H1 (cell line): ENCODE measurements at regions not wholly inside any gene's neighbourhood (a gene's known extent, or its start where the extent isn't known, plus 50 kb on each side); places are given as distances from the start of the nearest gene placed in this dataset.
A peak's percentile ranks its signal among the peaks of the same experiment; 100 is the strongest.

Experiments
- CTCF ChIA-PET: fragments of 300-600 bp; sonication (Branson Sonifier 250); formaldehyde crosslinking; loops from one replicate; lab custom pipeline; 2021; ENCODE audit not compliant: partially characterized antibody; lab: Charles Lee
- POLR2A ChIA-PET: fragments of 300-600 bp; sonication (Branson Sonifier 250); formaldehyde crosslinking; loops from one replicate; lab custom pipeline; 2021; ENCODE audit warnings: inconsistent platforms; ENCODE audit not compliant: partially characterized antibody; lab: Charles Lee
- DNase-seq, 2 experiments: peaks; one replicate each; pipeline versions ENCODE4 v3.0.0 to v3.0.0-alpha.2; 2010 to 2022; ENCODE audit warnings: low spot score in 2 of 2, low read depth in 1 of 2, mixed read lengths in 1 of 2
- FAIRE-seq: peaks from 2 replicates; lab custom pipeline; 2011; peaks lifted over from hg19 to GRCh38; lab: Jason Lieb, UNC
- H2AFZ ChIP-seq: 2 replicates; pipeline ENCODE4 v1.8.1; 2012; ENCODE audit warnings: low read length, inconsistent platforms
- H2AK5ac ChIP-seq: 2 replicates; pipeline ENCODE4 v1.6.1; 2013; ENCODE audit warnings: low read depth, low read length
- H2BK120ac ChIP-seq: replicated peaks from 2 replicates; pipeline ENCODE3; 2013; ENCODE audit warnings: low read depth, low read length, inconsistent platforms
- H2BK12ac ChIP-seq: 2 replicates; pipeline ENCODE4 v1.6.1; 2013; ENCODE audit warnings: low read depth, low read length
- H2BK15ac ChIP-seq: 2 replicates; pipeline ENCODE4 v1.6.1; 2013; ENCODE audit warnings: low read length
- H2BK20ac ChIP-seq: 2 replicates; pipeline ENCODE4 v1.6.1; 2013; ENCODE audit warnings: low read length
- H2BK5ac ChIP-seq: 2 replicates; pipeline ENCODE4 v1.6.1; 2013; ENCODE audit warnings: low read depth, low read length
- H3K14ac ChIP-seq: 2 replicates; pipeline ENCODE4 v1.6.1; 2013; ENCODE audit warnings: inconsistent platforms; ENCODE audit not compliant: insufficient read length
- H3K18ac ChIP-seq: 2 replicates; pipeline ENCODE4 v1.6.1; 2013; ENCODE audit warnings: low read length; ENCODE audit errors: extremely low read depth
- H3K23ac ChIP-seq: 2 replicates; pipeline ENCODE4 v1.6.1; 2013; ENCODE audit warnings: inconsistent platforms; ENCODE audit not compliant: insufficient read length
- H3K23me2 ChIP-seq: 2 replicates; pipeline ENCODE4 v1.6.1; 2013; ENCODE audit warnings: low read depth, low read length
- H3K27ac ChIP-seq: 2 replicates; pipeline ENCODE4 v1.6.1; 2011; ENCODE audit warnings: low read depth, low read length, inconsistent platforms
- H3K27me3 ChIP-seq, 4 experiments: replicated peaks in 1 of 4; 1 replicate in 1 of 4; 2 replicates in 3 of 4; pipeline versions ENCODE4 v1.6.1 to v1.8.1; 2011 to 2013; ENCODE audit warnings: low read length in 3 of 4, mild to moderate bottlenecking in 3 of 4, inconsistent platforms in 2 of 4, mixed read lengths in 2 of 4, moderate library complexity in 1 of 4; ENCODE audit not compliant: control insufficient read depth in 3 of 4, insufficient read depth in 3 of 4; ENCODE audit errors: extremely low read depth in 1 of 4
- H3K36me3 ChIP-seq, 4 experiments: 2 replicates each; pipeline versions ENCODE4 v1.6.1 to v1.8.1; 2011 to 2013; ENCODE audit warnings: mild to moderate bottlenecking in 4 of 4, low read length in 3 of 4, moderate library complexity in 2 of 4, control low read depth in 1 of 4, inconsistent platforms in 1 of 4; ENCODE audit not compliant: insufficient read depth in 4 of 4, control insufficient read depth in 2 of 4
- H3K4ac ChIP-seq: replicated peaks from 2 replicates; pipeline ENCODE3; 2013; ENCODE audit warnings: low read length, low read depth, mixed read lengths, inconsistent platforms; ENCODE audit not compliant: insufficient read length
- H3K4me1 ChIP-seq, 4 experiments: replicated peaks in 1 of 4; 1 replicate in 1 of 4; 2 replicates in 3 of 4; pipeline versions ENCODE4 v1.6.1 to v1.8.1; 2011 to 2013; ENCODE audit warnings: low read length in 3 of 4, inconsistent platforms in 2 of 4, mixed read lengths in 1 of 4; ENCODE audit not compliant: insufficient read depth in 4 of 4, control insufficient read depth in 3 of 4
- H3K4me2 ChIP-seq, 2 experiments: 2 replicates each; pipeline versions ENCODE4 v1.6.1 to v1.8.1; 2011 to 2013; ENCODE audit warnings: low read depth in 2 of 2, low read length in 2 of 2, control low read depth in 1 of 2, inconsistent platforms in 1 of 2, mild to moderate bottlenecking in 1 of 2; ENCODE audit not compliant: insufficient read depth in 1 of 2
- H3K4me3 ChIP-seq, 4 experiments: fragments of 200-600, 300-600 bp in 1 of 4; sonication (generic), shearing (Covaris generic), sonication (Bioruptor Twin) in 1 of 4; 2 replicates each; pipeline versions ENCODE4 v1.5.1 to v1.8.1; 2011 to 2016; ENCODE audit warnings: low read length in 4 of 4, low read depth in 3 of 4, control low read depth in 2 of 4, inconsistent platforms in 2 of 4, mild to moderate bottlenecking in 2 of 4, mixed read lengths in 1 of 4, moderate library complexity in 1 of 4; ENCODE audit not compliant: insufficient read depth in 2 of 4; ENCODE audit errors: extremely low read depth in 1 of 4
- H3K56ac ChIP-seq: replicated peaks from 2 replicates; pipeline ENCODE3; 2013; ENCODE audit warnings: low read depth, mild to moderate bottlenecking, mixed read lengths, low read length, inconsistent platforms; ENCODE audit not compliant: insufficient read length
- H3K79me1 ChIP-seq: 2 replicates; pipeline ENCODE4 v1.6.1; 2013; ENCODE audit warnings: low read depth, low read length, control low read depth
- H3K79me2 ChIP-seq, 2 experiments: 2 replicates each; pipeline versions ENCODE4 v1.6.1 to v1.8.1; 2012 to 2013; ENCODE audit warnings: low read length in 2 of 2, mild to moderate bottlenecking in 2 of 2, inconsistent platforms in 1 of 2; ENCODE audit not compliant: insufficient read depth in 2 of 2, control insufficient read depth in 1 of 2
- H3K9ac ChIP-seq, 4 experiments: replicated peaks in 1 of 4; 1 replicate in 1 of 4; 2 replicates in 3 of 4; pipeline versions ENCODE4 v1.6.1 to v1.8.1; 2011 to 2013; ENCODE audit warnings: low read depth in 3 of 4, low read length in 3 of 4, control low read depth in 2 of 4, mild to moderate bottlenecking in 2 of 4, moderate library complexity in 2 of 4, inconsistent platforms in 1 of 4; ENCODE audit errors: extremely low read depth in 1 of 4
- H3K9me3 ChIP-seq, 2 experiments: 2 replicates each; pipeline versions ENCODE4 v1.6.1 to v1.8.1; 2012 to 2013; ENCODE audit warnings: mild to moderate bottlenecking in 2 of 2, moderate library complexity in 2 of 2, control low read depth in 1 of 2, inconsistent platforms in 1 of 2, low read depth in 1 of 2, low read length in 1 of 2, mixed read lengths in 1 of 2; ENCODE audit not compliant: insufficient read depth in 2 of 2
- H4K20me1 ChIP-seq, 2 experiments: replicated peaks in 1 of 2; 2 replicates each; pipeline versions ENCODE3 to v1.8.1; 2011 to 2013; ENCODE audit warnings: inconsistent platforms in 2 of 2, low read length in 2 of 2, mild to moderate bottlenecking in 1 of 2; ENCODE audit not compliant: insufficient read depth in 2 of 2, control insufficient read depth in 1 of 2
- H4K5ac ChIP-seq: 2 replicates; pipeline ENCODE4 v1.6.1; 2013; ENCODE audit warnings: low read length, low read depth, mixed read lengths, inconsistent platforms; ENCODE audit not compliant: insufficient read length
- H4K8ac ChIP-seq: 2 replicates; pipeline ENCODE4 v1.8.0; 2013; ENCODE audit warnings: mild to moderate bottlenecking, moderate library complexity, low read length, inconsistent platforms; ENCODE audit not compliant: insufficient read depth; ENCODE audit errors: extremely low read depth
- H4K91ac ChIP-seq: replicated peaks from 2 replicates; pipeline ENCODE3; 2013; ENCODE audit warnings: low read length, mixed read lengths, inconsistent platforms; ENCODE audit not compliant: insufficient read length
- ATF2 ChIP-seq: IDR thresholded peaks from 2 replicates; pipeline ENCODE4 v1.6.1; 2012; ENCODE audit warnings: low read length, inconsistent platforms
- BCL11A ChIP-seq, 2 experiments: IDR thresholded peaks; one replicate each; pipeline ENCODE4 v1.6.1; 2011; ENCODE audit warnings: low read depth in 2 of 2, low read length in 2 of 2, mild to moderate bottlenecking in 2 of 2
- GTF2F1 ChIP-seq: IDR thresholded peaks from 2 replicates; pipeline ENCODE4 v1.6.1; 2012; ENCODE audit warnings: low read depth, low read length, improper control_type of control experiment, borderline replicate concordance
- JUN ChIP-seq: IDR thresholded peaks from 2 replicates; pipeline ENCODE4 v1.6.1; 2011; ENCODE audit warnings: low read depth, mild to moderate bottlenecking, improper control_type of control experiment, low read length
- KDM1A ChIP-seq: fragments of 200-600, 300-600 bp; sonication (generic); IDR thresholded peaks from 2 replicates; pipeline ENCODE4 v1.7.1; 2016; ENCODE audit warnings: mild to moderate bottlenecking, low read length, borderline replicate concordance
- KDM5A ChIP-seq: fragments of 200-600 bp; IDR thresholded peaks from 2 replicates; pipeline ENCODE4 v1.7.1; 2012; ENCODE audit warnings: mild to moderate bottlenecking, low read length, inconsistent platforms, mixed read lengths
- RBBP5 ChIP-seq: IDR thresholded peaks from 2 replicates; pipeline ENCODE4 v1.7.1; 2012; ENCODE audit warnings: low read depth, mild to moderate bottlenecking, inconsistent platforms, low read length, moderate library complexity, borderline replicate concordance
- TBP ChIP-seq: IDR thresholded peaks from 2 replicates; pipeline ENCODE4 v1.6.1; 2011; ENCODE audit warnings: low read depth, low read length, improper control_type of control experiment
- WGBS, 2 experiments: shearing (Covaris generic) in 1 of 2; methylation state at CpG; one replicate each; pipeline versions ENCODE4 v1.1.6 to v1.1.7; 2013 to 2015; ENCODE audit warnings: low lambda C conversion rate in 2 of 2, mixed read lengths in 2 of 2, inconsistent platforms in 1 of 2, low coverage in 1 of 2, missing lambda C conversion rate in 1 of 2; ENCODE audit not compliant: insufficient replicate concordance in 2 of 2, insufficient coverage in 1 of 2, insufficient read length in 1 of 2; ENCODE audit errors: extremely low coverage in 1 of 2, missing lambda C conversion rate in 1 of 2; 5-methylcytosine and 5-hydroxymethylcytosine counted together

GRCh38 chr2:126085011-126085795 is 570.8 kb upstream of the GYPC start:
- Histone ChIP-seq H2BK20ac (no peak overlapping the region), H3K14ac (no peak overlapping the region), H3K4me3 (no peak overlapping the region), H3K27me3 (no peaks in the 10 kb centered on the region), H2AFZ (no peak overlapping the region), H3K23me2 (no peaks in the 10 kb centered on the region), H3K36me3 (no peaks in the 10 kb centered on the region), H2BK15ac (no peak overlapping the region), H2BK120ac (no peak overlapping the region), H3K4me1 (peaks cover 0 to 3% (median 0%) of the 10 kb centered on the region in 4 experiments; a peak in 2 of 7 replicates), H3K56ac (no peak overlapping the region), H3K4ac (no peak overlapping the region), H3K27ac (no peak overlapping the region), H3K79me1 (no peaks in the 10 kb centered on the region), H3K4me2 (no peak overlapping the region), H2BK5ac (no peak overlapping the region), H4K5ac (no peak overlapping the region), H3K79me2 (no peaks in the 10 kb centered on the region), H3K23ac (no peak overlapping the region), H4K91ac (no peak overlapping the region), H4K20me1 (no peaks in the 10 kb centered on the region), H3K9me3 (no peaks in the 10 kb centered on the region), H3K9ac (no peak overlapping the region), H2BK12ac (no peak overlapping the region), H3K18ac (no peak overlapping the region), H2AK5ac (no peak overlapping the region), H4K8ac (no peak overlapping the region)
- 68% methylated on average over 3 of the region's 3 CpGs; no CpG with 5 or more reads in 1 of the 2 experiments for WGBS, 2 experiments
- no peak for DNase-seq
- POLR2A ChIA-PET: no interaction called here
- peak; percentile 42 for FAIRE-seq
- no peak for TF ChIP-seq GTF2F1
- no peak for TF ChIP-seq KDM1A
- no peak for TF ChIP-seq KDM5A
- no peak for TF ChIP-seq BCL11A (IDR thresholded peaks at IDR 0.05; ENCODE audit: low read depth in 2 of 2, low read length in 2 of 2)
- no peak for TF ChIP-seq TBP
- TF ChIP-seq ATF2: no peak
- TF ChIP-seq JUN: no peak
- TF ChIP-seq RBBP5: no peak
- CTCF ChIA-PET: interaction anchor here (0.5 kb wide), 1 partner anchor 174 kb away, joined by 5 read pairs; no protein-coding TSS in a partner anchor
